ENCODE measurements at regions not wholly inside any gene's neighbourhood (a gene's known extent, or its start where the extent isn't known, plus 50 kb on each side); places are given as distances from the start of the nearest gene placed in this dataset.

- no peak overlapping the region for H3K4me3 ChIP-seq (replicated peaks; ENCODE audit: low read depth, low read length)
- TF ChIP-seq, protein P1, sequence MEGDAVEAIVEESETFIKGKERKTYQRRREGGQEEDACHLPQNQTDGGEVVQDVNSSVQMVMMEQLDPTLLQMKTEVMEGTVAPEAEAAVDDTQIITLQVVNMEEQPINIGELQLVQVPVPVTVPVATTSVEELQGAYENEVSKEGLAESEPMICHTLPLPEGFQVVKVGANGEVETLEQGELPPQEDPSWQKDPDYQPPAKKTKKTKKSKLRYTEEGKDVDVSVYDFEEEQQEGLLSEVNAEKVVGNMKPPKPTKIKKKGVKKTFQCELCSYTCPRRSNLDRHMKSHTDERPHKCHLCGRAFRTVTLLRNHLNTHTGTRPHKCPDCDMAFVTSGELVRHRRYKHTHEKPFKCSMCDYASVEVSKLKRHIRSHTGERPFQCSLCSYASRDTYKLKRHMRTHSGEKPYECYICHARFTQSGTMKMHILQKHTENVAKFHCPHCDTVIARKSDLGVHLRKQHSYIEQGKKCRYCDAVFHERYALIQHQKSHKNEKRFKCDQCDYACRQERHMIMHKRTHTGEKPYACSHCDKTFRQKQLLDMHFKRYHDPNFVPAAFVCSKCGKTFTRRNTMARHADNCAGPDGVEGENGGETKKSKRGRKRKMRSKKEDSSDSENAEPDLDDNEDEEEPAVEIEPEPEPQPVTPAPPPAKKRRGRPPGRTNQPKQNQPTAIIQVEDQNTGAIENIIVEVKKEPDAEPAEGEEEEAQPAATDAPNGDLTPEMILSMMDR (IDR thresholded peaks at IDR 0.05; ENCODE audit: low read length, missing control alignments): no peak
- no peak for DNase-seq (ENCODE audit: low read depth)
Measured at GRCh38 chr14:83425706-83426105, 1892.1 kb upstream of the SEL1L start.

DNA sequence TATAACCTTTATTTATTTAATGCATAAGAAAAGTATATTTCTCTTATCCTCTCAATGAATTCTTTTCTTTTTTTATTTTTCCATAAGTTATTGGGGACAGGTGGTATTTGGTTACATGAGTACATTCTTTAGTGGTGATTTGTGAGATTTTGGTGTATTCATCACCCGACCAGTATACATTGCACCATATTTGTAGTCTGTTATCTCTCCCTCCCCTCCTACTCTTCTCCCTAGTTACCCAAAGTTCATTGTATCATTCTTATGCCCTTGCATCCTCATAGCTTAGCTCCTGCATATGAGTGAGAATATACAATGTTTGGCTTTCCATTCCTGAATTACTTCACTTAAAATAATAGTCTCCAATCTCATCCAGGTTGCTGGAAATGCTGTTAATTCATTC is 1900.0 kb upstream of the SEL1L start:
- no peak for DNase-seq (ENCODE audit: low read depth)
- TF ChIP-seq, protein P1 (IDR thresholded peaks at IDR 0.05; ENCODE audit: low read length, missing control alignments): no peak
- H3K4me3 ChIP-seq (replicated peaks; ENCODE audit: low read depth, low read length): no peak overlapping the region

- TF ChIP-seq, protein P1 (IDR thresholded peaks at IDR 0.05; ENCODE audit: low read length, missing control alignments): no peak
- DNase-seq (ENCODE audit: low read depth): no peak
- H3K4me3 ChIP-seq (replicated peaks; ENCODE audit: low read depth, low read length): no peak overlapping the region
Measured at GRCh38 chr14:83441801-83442200, 1908.1 kb upstream of the SEL1L start.

DNA sequence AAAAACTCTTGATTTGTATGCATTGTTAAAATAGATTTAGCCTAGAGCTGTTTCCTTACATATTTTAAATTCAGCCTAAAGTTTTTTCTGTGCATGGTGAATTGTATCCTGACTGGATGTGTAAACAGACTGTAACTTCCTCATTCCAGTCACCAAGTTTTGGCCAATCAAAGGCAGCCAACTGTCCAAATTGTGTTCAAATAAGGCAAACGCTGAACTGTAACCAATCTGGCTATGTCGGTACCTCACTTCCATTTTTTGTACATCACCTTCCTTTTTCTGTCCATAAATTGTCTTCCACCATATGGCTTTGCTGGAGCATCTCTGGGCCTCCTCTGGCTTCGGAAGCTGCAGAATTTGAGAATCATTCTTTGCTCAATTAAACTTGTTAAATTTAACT is 1921.9 kb upstream of the SEL1L start:
- TF ChIP-seq, protein P1 (IDR thresholded peaks at IDR 0.05; ENCODE audit: low read length, missing control alignments): no peak
- DNase-seq (ENCODE audit: low read depth): no peak
- H3K4me3 ChIP-seq (replicated peaks; ENCODE audit: low read depth, low read length): no peak overlapping the region

DNA sequence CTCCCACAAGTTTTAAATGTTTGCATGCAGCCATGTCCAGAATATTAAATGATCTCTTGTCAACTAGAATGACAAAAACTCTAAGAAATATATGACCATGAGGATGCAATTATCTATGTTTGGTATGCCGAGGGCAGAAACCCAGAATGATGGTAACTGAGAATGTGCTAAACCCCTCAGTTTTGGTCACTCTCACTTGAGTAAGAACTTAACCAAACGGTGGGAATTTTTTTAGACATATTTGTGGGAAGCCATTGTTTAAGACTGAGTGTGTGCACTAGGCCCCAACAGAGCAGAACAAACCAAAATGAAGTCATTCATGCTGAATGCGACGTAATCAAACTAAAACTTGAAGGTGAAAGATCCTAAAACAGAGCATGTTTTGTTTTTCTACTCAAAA is 1927.9 kb upstream of the SEL1L start:
- no peak overlapping the region for H3K4me3 ChIP-seq (replicated peaks; ENCODE audit: low read depth, low read length)
- TF ChIP-seq, protein P1 (IDR thresholded peaks at IDR 0.05; ENCODE audit: low read length, missing control alignments): no peak
- no peak for DNase-seq (ENCODE audit: low read depth)

- no peak for DNase-seq (ENCODE audit: low read depth)
- H3K4me3 ChIP-seq (replicated peaks; ENCODE audit: low read depth, low read length): no peak overlapping the region
- TF ChIP-seq, protein P1 (IDR thresholded peaks at IDR 0.05; ENCODE audit: low read length, missing control alignments): no peak
Measured at GRCh38 chr14:83462759-83463158, 1929.1 kb upstream of the SEL1L start.

DNA sequence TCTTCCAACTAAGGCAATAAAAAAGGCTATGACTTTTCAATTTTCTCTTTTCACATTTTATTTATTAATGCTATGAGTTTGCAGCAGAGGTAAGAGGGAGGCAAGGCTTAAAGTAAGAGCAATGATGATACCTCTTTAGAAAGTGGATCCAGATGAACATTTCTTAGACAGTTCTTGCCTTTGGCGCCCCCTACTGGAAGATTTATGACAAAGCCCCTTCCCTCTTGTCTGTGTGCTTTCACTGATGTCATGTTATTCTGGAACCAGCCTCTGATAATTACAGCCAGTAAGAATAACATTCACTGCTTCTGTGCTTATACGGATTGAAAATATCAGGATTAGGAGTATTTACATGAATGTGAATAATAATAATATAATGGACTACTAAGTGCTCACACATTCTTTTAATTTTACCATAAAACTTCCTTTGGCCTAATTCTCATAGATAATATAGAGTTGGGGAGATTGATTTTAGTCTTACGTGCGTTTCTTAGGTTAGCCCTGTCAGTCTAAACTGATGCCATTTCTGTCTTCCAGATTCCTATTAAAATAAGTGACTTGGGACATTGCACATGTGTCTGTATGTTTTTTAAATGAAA is 1929.9 kb upstream of the SEL1L start:
- DNase-seq (ENCODE audit: low read depth): peak; percentile 77

More for the DNA sequence above, 1929.9 kb upstream of the SEL1L start:
- TF ChIP-seq, protein P1 (IDR thresholded peaks at IDR 0.05; ENCODE audit: low read length, missing control alignments): peak; percentile 80
- H3K4me3 ChIP-seq (replicated peaks; ENCODE audit: low read depth, low read length): no peak overlapping the region

Measured in fibroblast of pulmonary artery (primary cell).